GM21786 (cell line): ENCODE measurements at regions not wholly inside any gene's neighbourhood (a gene's known extent, or its start where the extent isn't known, plus 50 kb on each side); places are given as distances from the start of the nearest gene placed in this dataset.
"Not testable (repeated sequence)": the region's sequence is repeated elsewhere in the genome, so short reads cannot be mapped to it uniquely, and the experiment has no call there.

ENCODE experiments used
- ATAC-seq: cut with Tn5 transposase; IDR thresholded peaks from one replicate; pipeline ENCODE4 v1.9.1; 2021; ENCODE audit not compliant: unreplicated experiment

DNA sequence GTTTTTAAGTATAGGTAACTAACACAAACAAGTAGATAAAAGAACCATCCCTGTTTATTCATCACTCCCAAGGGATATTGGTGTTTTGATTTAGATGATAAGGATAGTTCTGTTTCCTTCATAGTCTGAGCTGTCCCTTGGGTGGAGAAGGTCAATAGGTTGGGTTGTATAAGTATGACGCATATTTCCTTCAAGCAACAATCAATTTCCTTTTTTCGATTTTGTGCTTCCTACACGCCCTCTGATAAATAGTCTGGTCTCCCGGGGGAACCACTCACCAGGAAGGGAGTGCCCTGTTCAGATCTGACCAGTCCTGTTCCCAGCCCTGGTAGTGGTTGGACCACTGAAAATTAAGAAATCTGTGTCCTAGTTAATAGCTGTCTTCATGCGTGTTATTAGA, 378.8 kb upstream of the FAR2 start:
- no peak for ATAC-seq

DNA sequence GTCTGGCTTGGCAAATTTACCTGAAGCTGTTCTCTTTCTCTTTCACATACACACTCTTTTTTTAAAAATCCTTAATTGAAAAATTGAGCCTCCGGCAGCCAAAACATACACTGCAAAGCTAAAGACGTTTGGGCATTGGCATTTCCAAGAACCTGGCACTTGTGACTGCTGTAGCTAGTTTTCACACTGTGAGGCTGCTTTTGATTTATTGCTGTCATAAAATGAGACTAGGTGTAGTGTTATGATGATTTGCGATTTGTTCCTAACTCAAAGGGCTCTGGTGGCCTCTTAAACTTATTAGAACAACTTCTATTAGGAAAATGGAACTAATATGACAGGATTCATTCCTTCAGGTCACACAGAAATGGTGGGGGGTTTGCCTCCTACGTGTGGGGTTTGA, 377.1 kb upstream of the FAR2 start:
- no peak for ATAC-seq

DNA sequence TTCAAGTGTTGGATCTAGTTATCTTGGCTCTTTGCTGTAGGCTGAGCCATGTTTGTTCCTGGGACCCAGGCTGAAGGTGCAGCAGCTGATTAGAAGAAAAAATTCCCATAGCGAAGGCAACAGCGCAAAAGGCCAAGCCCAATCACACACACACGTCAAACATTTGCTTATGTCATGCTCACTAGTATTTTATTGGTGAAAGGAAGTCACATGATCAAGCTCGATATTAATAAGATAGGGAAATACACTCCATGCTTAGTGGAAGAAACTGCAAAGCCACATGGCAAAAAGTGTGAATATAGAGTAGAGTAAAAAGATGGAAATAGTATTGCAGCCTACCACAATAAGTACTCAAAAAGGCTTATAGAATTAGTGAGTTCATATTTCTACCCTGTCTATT, 373.5 kb upstream of the FAR2 start:
- ATAC-seq, result no peak

DNA sequence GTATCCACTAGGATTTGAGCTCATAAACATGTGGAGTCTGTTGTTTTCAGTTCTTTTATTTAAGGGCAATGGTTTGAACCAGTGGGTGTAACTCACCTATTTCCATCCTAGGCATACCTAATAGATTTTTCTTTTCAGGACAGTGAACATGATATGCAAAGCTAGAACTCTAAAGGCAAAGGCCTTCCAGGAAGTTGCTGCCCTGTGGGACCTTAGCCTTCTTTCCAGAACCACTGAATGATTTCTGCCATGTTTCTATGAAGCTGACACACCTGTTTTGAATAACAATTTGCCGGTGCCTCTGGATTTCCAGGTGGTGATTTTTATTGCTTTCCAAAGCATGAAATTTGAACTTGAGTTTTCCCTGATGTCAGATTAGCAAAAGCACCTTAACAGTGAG, 372.9 kb upstream of the FAR2 start:
- no peak for ATAC-seq

DNA sequence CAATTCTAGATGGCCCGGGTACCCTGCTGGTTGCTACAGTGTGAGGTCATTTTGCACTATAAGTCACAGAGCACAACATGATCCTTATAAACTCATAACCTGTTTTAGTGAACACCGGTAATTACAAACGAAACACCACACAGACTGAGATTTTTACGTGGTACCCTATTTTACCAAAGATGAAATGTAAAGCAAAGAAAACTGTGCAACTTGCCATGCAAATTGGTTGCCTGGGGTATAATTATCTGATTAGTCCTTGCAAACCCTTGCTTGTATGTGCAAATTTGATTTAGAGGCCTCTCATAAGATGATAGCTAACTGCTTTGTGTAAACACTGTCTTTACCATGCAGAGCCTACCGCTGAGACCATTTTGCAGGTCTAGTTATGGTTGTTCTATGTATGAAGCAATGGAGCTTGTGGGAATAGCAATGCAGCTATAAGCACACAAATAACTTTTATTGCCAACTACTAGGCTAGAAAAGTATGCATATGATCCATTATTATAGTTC, 372.1 kb upstream of the FAR2 start:
- no peak for ATAC-seq

DNA sequence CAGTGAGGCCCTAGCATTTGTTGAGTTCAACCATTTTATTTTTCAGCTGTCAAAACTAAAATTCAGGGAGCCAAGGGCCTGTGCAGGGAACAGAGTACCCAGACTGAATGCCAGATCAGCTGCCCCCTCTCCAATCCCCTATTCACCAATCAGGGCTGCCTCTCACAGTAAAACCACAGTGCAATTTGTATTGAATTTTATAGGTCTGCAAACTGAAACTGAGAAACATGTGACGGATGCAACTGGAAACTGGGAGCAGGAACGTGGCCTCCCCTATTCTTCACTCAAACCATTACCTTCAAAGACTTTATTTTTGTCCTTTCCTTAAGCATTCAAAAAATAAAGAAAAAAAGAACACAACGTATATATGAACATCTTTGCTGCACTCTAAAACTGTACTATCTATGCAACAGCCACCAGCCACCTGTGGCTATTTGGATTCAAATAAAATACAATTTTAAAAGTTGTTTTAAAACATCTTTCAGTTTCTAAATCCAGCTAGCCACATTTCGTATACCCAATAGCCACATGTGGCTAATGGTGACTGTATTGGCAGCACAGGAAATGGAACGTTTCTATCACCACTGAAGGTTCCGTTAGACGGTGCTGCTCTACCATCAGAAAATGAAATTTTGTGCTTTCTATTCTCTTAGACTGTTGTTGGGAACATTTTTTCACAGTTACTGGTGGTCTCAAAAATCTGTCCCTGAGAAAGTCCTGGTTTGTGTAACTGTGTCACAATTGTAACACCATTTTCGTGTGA, 371.3 kb upstream of the FAR2 start:
- ATAC-seq, result no peak

DNA sequence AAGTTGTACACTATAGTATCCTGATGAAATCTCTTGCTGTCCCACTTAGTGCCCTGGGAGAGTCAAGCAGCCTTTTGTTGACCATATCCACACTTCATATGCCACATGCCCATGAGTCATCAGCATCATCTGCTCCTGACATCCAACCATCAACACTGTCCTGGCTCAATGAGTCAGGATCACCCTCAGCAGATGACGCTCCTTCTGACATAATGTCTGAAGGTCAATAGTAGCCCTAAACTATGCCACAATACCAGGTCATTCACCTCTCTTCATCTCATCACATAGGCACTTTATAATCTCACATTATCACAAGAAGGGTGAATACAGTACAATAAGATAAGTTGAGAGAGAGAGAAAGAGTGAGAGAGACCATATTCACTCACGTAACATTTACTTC, 369.0 kb upstream of the FAR2 start:
- no peak for ATAC-seq

DNA sequence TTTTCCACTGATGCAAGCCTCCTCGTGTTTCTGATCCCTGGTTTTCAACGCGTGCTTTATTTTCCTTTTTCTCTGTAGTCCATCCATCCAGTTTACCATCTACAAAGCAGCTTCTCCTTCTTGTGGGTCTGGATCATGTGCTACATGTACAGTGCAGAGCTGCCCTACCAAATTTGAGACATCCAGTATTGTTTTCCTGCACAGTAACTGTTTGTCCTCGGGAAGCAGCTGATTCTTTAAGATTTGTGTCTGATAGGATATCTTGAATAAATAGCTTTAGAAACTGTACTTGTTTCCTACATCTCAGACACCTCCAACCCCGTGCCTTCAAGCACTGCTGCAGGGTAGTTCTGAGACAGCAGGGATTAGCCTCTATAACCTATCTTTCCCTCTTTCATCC, 368.1 kb upstream of the FAR2 start:
- no peak for ATAC-seq

DNA sequence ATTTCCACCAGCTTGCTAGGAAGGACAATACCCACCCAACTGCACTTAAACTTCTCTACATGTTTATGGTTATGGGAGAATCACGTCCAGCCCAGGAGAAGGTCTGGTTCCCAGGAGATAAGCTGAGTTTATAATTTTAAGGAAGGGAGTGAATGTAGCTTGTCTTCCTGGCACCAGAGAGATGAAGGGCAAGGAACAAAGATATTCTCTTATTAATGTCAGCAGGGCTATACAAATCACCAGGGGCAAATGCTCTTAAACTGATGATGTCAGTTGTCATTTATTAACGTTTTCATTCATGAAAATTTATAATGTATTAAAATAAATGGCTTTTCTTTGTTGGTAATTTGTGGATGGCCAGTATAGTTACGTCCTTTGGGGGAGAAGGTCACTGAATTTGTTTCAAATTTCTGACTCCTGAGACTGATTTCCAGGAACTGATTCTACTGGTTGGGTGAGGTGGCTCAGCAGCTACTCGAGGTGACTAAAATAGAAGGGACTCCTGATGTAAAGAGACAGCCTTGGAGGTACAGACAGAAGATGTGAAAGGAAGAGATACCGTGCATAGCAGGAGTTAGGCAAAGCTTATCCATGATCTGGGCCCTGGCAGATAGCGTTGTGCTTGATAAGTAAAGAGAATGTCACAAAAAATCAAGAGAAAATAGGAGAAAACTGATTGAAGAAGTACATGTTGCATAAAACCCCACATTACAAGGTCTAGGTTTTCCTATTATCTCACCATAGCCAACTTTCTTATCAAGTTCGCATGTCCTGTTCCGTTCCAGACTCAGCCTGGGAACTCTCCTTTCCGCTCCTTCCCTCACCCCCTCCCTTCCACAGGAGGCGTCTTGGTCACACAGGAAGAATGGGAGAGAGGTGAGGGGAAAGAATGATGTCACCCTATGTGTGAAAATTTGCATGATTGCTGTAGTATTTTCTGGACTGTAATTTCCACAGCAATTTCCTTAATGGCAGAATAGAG, 367.1 kb upstream of the FAR2 start:
- no peak for ATAC-seq

DNA sequence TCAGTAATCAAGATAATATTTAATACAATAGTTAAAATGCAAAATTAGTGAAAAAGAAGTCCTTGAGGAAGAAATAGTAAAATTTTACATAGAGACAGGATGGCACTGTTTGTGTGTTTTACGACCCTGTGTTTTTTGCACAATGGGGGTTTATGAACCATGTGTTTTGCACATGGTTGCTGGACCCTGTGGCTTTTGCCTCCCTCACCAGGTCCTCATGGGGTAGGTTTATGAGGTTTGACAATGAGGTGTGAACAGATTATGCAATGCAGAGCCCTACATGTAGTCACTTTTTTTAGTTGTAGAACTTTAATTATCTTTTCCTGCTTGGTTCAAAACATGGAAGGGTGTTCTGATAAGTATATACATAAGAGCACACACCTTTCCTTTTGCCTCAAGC, 366.3 kb upstream of the FAR2 start:
- no peak for ATAC-seq

DNA sequence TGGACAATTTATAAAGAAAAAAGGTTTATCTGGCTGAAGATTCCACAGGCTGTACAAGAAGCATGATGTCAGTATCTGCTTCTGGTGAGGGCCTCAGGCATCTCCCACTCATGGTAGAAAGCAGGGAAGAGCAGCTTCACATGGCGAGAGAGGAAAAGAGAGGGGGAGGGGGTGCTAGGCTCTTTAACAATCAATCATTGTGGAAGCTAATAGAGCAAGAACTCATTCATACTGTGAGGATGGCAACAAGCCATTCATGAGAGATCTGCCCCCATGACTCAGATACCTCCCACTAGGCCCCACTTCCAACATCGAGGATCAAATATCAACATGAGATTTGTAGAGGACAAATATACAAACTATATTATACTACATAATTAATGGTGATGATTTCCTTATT, 361.9 kb upstream of the FAR2 start:
- ATAC-seq, result no peak

DNA sequence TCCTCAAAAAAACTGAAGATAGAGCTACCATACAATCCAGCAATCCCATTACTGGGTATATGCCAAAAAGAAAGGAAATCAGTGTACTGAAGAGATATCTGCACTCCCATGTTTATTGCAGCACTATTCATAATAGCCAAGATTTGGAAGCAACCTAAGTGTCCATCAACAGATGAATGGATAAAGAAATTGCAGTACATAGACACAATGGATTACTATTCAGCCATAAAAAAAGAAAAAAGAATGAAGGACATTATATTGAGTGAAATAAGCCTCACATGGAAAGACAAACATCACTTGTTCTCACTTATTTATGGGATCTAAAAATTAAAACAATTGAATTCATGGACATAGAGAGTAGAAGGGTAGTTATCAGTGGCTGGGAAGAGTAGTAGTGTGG, 360.8 kb upstream of the FAR2 start:
- not testable (repeated sequence) for ATAC-seq

DNA sequence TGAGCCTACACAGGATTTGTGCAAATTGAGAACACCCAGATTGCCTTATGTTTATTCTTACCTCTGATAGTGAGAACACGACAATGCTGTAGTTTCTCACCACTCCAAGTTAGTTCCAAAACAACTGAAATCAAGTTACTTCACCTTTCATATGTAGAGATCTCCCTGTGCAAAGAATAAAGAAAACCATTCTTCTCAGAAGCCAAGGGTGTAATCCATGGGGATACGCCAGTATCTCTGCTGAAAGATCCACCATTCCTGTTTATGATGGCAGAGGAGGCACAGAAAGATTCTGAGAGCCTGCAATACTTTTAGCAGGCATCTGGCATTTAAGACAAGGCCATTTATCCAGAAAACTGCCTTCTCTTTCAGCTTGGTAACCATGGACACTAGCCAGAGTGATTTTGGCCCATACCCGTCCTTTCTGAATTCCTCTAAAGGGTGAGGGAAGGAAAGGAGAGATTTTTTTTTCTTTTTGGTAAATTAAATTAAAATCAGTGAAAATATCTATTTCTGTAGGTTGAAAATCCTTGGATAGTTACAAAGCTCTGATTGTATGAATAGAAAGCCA, 355.4 kb upstream of the FAR2 start:
- ATAC-seq, result no peak

DNA sequence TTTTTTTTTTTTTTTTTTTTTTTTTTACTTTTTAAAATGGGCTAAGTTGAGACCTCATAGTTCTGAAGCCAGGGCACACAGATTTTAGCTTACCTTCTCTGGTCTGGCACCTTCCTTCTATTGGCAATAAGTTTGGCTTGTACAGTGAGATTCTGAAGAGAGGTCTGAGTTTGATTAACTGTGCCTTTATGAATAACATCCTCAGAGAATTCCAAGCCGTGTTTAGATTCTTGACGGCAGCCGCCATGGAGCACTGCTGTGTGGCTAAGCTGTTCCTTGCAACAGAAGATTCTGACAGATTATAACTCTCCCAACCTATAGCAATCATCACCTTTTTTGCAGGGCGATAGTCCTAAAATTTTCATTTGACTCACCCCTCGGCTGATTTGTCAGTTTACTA, 354.9 kb upstream of the FAR2 start:
- no peak for ATAC-seq

DNA sequence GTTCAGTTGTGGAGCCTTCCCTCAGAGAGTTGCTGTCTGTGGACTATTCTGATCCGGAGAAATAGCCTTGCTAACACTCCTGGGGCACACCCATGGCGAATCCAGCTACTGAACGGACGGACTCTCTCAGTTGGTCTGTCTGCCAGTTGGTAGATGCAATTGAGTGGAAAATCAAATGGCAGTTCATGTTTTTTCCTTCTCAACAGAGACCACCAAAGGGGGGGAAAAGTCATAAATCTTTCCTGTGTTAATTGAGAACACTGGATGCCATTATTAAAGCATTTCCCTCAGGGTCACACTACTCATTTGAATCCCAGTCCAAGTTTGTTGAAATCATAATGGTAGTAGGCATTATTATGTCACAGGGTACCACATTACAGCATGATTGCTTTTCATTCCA, 354.3 kb upstream of the FAR2 start:
- no peak for ATAC-seq

DNA sequence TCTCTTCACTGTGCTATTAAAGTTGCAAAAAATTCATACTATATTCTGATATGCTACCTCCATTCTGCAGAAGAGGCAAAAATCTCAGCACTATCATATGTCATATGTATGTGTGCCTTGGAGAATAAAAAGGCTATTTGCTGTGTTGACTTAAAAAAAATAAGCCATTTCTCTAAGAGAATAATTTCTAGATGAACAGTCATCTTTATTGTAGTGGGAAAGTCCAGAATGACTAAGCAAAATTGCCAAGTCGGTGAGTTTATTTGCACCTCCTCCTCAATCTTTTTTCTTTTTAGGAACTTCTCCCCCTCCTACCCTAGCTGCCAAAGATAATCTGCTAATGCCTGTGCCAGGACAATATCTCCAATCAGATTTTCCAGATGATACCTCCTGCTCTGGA, 353.8 kb upstream of the FAR2 start:
- no peak for ATAC-seq

DNA sequence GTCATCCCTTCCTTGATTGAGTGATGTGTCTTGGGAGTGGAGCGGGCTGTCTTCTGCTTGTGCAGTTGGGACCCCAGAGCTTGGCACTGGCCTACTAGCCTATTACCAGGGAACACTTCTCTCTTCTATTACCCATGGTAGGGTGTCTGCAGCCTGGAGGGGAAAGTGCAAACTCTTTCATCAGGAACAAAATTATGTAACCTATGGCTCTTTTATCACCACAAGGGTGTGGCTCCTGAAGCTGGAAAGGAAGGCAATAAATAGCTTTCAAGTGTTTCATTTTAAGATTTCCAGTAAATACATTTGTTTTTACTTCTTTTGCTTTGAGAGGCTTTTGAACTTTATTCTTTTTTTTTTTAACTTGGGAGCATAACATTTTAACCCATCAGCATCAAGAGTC, 349.7 kb upstream of the FAR2 start:
- ATAC-seq, result no peak

DNA sequence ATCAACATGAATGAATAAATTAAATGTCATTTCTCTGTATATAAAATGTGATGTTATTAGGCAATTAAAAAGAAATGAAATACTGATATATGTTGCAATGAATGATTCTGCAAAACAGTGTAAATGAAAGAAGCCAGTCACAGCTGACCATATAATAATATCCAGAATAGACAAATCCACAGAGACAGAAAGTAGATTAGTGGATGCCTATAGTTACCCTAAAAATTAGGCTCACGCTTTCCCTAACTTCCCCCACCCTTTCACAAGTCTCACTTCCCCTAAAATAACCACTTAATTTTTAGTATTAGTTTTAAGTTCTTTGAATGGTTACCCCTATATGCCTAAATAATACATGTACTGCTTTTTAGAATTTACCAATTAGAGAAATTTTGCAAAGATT, 348.9 kb upstream of the FAR2 start:
- ATAC-seq, result peak; percentile 81

DNA sequence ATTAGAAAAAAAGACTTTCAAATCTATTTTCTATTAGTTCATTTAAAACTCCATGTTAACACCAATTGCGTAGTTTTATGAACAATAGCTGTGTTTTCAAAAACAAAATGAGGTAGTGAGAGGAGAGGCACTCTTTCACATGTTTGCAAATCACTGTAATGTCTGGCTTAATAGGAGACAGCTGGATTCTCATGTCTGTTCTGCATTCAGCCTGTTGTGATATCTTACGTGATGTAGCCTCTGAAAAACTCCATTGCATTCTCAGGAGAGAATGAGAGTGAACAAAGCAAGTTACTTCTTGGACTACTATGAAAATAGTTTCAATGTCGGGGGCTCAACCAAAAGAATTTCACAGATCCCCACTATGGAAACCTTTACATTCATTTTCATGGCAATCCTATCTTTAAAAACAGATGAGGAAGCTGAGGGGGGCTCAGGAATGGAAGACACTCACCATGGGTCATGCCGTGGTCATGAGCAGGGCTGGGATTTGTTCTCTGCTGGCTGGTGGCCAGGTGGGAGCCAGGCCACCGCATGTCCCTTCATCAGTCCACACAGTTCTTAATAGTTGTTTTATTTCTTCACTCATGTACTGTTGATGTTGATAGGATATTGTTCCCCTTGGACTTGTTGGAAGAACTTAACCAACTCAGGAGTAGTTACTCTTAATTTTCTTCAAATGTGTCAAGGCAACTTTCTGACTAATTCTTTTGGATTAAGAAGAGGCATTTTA, 346.2 kb upstream of the FAR2 start:
- ATAC-seq, result no peak

DNA sequence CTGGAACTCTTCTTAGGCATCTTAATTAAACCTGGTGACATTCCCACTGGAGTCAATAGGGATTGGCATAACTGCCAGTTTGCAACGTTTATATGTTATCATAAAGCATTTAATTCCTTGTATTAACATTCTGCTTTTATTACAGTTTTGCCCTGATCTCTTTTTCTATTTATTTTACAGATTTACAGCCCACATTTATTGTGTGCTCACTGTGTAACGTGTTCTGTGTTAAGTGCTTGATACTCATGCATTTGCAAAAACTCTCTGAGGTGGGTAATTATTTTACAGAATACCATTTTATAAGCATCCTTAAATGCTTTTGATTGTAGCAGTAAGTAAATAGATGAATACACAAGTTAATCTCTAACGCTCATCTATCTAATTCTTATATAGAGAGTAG, 341.5 kb upstream of the FAR2 start:
- no peak for ATAC-seq

DNA sequence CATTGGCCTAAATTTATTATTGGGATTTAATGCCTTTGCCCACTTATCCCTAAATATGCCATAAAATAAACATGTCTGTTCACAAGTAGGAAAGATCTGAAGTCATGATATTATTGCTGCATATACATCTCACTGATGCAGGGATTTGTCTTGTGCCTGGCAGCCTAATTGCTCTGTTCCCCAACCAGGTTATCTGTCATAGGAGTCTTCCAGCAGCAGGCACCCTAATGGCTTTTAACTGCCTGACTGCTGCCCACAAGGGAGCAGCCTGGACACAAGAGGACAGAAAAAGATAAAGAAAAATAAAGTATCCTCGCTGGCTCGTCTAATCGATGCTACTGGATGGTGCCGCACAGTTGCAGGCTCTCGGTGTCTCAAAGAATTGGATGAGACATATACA, 337.6 kb upstream of the FAR2 start:
- no peak for ATAC-seq
